Transverse colon (tissue), 4 donors: ENCODE measurements at regions not wholly inside any gene's neighbourhood (a gene's known extent, or its start where the extent isn't known, plus 50 kb on each side); places are given as distances from the start of the nearest gene placed in this dataset.

ENCODE experiments used
- DNase-seq: peaks from one replicate; pipeline ENCODE4 v3.0.0-alpha.2; 2019
- H3K27ac ChIP-seq, 4 donors: fragments of 200-600 bp; sonication (generic); 2 replicates each; pipeline ENCODE4 v1.5.1; 2016 to 2018; ENCODE audit warnings: inconsistent platforms in 4 of 4
- H3K27me3 ChIP-seq: fragments of 200-600 bp; sonication (generic); 2 replicates; pipeline ENCODE4 v1.5.1; 2017; ENCODE audit warnings: inconsistent platforms
- H3K36me3 ChIP-seq, 4 donors: fragments of 200-600 bp; sonication (generic); 2 replicates each; pipeline ENCODE4 v1.5.1; 2017 to 2019; ENCODE audit warnings: inconsistent platforms in 4 of 4
- H3K4me1 ChIP-seq, 4 donors: fragments of 200-600 bp; sonication (generic); 2 replicates each; pipeline ENCODE4 v1.5.1; 2017 to 2020; ENCODE audit warnings: inconsistent platforms in 4 of 4
- H3K4me3 ChIP-seq, 4 donors: fragments of 200-600 bp; sonication (generic); 1 replicate in 1 of 4; 2 replicates in 3 of 4; pipeline versions ENCODE4 v1.5.1 to v1.6.1; 2017 to 2019; ENCODE audit warnings: inconsistent platforms in 4 of 4
- H3K9me3 ChIP-seq, 2 donors: fragments of 200-600 bp; sonication (generic); 2 replicates each; pipeline ENCODE4 v1.5.1; 2017 to 2019; ENCODE audit warnings: inconsistent platforms in 2 of 2
- EP300 ChIP-seq: sonication (generic); formaldehyde crosslinking; IDR thresholded peaks from one replicate; pipeline ENCODE4 v1.6.1; 2017; ENCODE audit warnings: antibody characterized with exemption, low read depth
- POLR2A ChIP-seq: fragments of 450-650 bp; IDR thresholded peaks from one replicate; pipeline ENCODE4 v1.6.1; 2016; ENCODE audit warnings: antibody characterized with exemption, mild to moderate bottlenecking, moderate library complexity
- POLR2AphosphoS5 ChIP-seq, 3 donors: sonication (generic); formaldehyde crosslinking; IDR thresholded peaks; one replicate each; pipeline ENCODE4 v1.6.1; 2016; ENCODE audit warnings: antibody characterized with exemption in 3 of 3
- WGBS, 2 donors: methylation state at CpG; one replicate each; pipeline ENCODE4 v1.1.5; 2018; ENCODE audit warnings: low coverage in 1 of 2; 5-methylcytosine and 5-hydroxymethylcytosine counted together
- in situ Hi-C, 4 donors: fragments of 200-750 bp; cut with MboI; loops; one replicate each; pipeline versions ENCODE4 v1.15.0 to v1.15.1; 2017; ENCODE audit warnings: low sequenced_read_pairs in 3 of 4, low pct_ligation_motif_present in 1 of 4, low pct_unique_long_range_greater_than_20kb in 1 of 4
- intact Hi-C: fragments of 100-400 bp; cut with DNase I; formaldehyde crosslinking; loops from one replicate; pipeline ENCODE4 v1.15.1; 2023; ENCODE audit warnings: low total_unique reads
- TF ChIP-seq, protein P1 (sequence below), 5 experiments: fragments of 200-600 bp in 3 of 5; fragments of 450-650 bp in 2 of 5; sonication (generic) in 3 of 5; IDR thresholded peaks; 1 replicate in 2 of 5; 2 replicates in 3 of 5; pipeline ENCODE4 v1.5.1; 2016 to 2017; ENCODE audit warnings: antibody characterized with exemption in 5 of 5, inconsistent platforms in 3 of 5, mild to moderate bottlenecking in 2 of 5, moderate library complexity in 1 of 5

DNA sequence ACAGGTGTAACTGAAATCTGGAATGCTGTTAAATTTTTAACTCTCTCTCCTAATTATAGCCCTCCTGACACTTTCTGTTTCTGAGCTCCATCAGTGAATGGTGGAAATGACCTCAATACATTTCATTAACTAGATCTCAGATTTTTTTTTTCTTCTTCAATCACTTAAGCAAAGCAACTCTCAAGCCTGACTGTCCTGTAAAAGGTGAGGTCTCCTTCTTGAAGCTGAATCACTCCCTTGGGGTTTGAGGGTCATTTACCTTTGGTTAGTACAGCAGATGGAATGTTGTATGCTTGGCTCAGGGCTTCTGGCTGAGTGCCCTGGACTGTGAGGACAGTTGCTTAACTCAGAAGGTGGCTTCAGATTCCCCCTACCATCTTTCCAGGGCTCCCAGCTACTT is 518.7 kb downstream of the PTPRC start:
- no peak for TF ChIP-seq POLR2AphosphoS5 (IDR thresholded peaks at IDR 0.05)
- no peak for TF ChIP-seq EP300
- no peak for TF ChIP-seq POLR2A
- Histone ChIP-seq H3K27me3 (no peaks in the 10 kb centered on the region), H3K4me3 (no peak overlapping the region), H3K9me3 (no peaks in the 10 kb centered on the region), H3K36me3 (no peaks in the 10 kb centered on the region), H3K27ac (no peak overlapping the region), H3K4me1 (no peaks in the 10 kb centered on the region)
- no peak for DNase-seq
- intact Hi-C loops (no loop called here), in situ Hi-C loops (no loop called here)

DNA sequence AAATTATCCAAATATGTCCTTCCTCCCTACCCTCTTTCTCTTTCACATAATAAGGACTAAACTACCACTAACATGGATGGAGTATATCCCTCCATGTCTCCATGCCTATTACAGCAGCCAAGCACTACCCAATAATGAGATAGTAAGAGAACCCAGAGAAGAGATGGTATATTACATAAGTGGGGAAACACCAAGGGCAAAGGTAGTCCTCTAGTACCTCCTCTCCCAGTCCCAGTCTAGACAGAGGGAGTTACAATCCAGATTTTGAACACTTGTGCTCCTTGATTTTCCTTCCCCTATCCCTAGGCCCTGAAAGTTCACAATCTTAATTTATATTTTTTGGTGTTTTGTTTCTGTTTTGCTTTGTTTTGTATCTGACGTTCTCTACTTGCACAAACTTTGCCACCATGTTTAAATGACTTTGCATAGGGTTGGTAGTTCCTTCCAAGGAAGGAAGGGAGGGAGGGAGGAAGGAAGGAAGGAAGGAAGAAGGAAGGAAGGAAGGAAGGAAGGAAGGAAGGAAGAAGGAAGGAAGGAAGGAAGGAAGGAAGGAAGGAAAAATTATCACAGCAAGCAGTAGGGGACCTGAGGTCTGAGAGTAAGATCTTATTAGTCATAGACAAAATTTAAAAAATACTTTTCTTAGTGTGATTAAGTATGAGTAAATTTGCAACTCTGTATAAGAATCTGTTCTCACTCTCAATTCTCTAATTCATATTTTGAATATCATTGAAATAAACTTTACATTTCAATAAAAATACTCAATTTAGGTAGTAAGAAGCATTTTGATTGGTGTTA is 521.9 kb downstream of the PTPRC start:
- TF ChIP-seq, protein P1, sequence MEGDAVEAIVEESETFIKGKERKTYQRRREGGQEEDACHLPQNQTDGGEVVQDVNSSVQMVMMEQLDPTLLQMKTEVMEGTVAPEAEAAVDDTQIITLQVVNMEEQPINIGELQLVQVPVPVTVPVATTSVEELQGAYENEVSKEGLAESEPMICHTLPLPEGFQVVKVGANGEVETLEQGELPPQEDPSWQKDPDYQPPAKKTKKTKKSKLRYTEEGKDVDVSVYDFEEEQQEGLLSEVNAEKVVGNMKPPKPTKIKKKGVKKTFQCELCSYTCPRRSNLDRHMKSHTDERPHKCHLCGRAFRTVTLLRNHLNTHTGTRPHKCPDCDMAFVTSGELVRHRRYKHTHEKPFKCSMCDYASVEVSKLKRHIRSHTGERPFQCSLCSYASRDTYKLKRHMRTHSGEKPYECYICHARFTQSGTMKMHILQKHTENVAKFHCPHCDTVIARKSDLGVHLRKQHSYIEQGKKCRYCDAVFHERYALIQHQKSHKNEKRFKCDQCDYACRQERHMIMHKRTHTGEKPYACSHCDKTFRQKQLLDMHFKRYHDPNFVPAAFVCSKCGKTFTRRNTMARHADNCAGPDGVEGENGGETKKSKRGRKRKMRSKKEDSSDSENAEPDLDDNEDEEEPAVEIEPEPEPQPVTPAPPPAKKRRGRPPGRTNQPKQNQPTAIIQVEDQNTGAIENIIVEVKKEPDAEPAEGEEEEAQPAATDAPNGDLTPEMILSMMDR (IDR thresholded peaks at IDR 0.05) = no peak
- TF ChIP-seq EP300 (no peak), POLR2AphosphoS5 (IDR thresholded peaks at IDR 0.05) (no peak), POLR2A (no peak)
- H3K36me3 ChIP-seq = no peaks in the 10 kb centered on the region
- H3K27ac ChIP-seq = no peak overlapping the region
- intact Hi-C loops (no loop called here), in situ Hi-C loops (no loop called here)
- H3K9me3 ChIP-seq = no peaks in the 10 kb centered on the region
- DNase-seq = no peak
- no peaks in the 10 kb centered on the region for H3K27me3 ChIP-seq
- H3K4me1 ChIP-seq = no peaks in the 10 kb centered on the region
- 64 to 80% methylated on average over 1 of the region's 1 CpG for WGBS, 2 donors
- no peak overlapping the region for H3K4me3 ChIP-seq

DNA sequence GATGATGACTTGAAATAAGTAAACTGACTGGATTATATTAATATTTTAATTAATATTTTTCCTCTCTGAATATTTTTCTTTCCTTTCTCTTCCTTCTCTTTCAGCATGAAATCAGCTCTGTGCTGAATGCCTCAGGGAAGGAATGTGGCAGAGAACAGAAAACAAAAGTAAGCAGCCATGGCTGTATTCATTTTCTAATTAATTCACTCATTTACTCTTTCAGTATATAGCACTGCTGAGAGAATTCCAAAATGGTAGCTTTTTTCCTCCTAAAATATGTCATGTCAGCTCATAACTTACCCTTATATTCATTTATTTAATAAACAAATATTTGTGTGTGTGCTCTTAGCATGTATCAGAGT is 522.5 kb downstream of the PTPRC start:
- Histone ChIP-seq H3K4me1 (no peaks in the 10 kb centered on the region), H3K4me3 (no peak overlapping the region), H3K9me3 (no peaks in the 10 kb centered on the region), H3K27ac (no peak overlapping the region), H3K36me3 (no peaks in the 10 kb centered on the region), H3K27me3 (no peaks in the 10 kb centered on the region)
- TF ChIP-seq, protein P1 (IDR thresholded peaks at IDR 0.05) = no peak
- TF ChIP-seq POLR2A (no peak), EP300 (no peak), POLR2AphosphoS5 (IDR thresholded peaks at IDR 0.05) (no peak)
- in situ Hi-C loops = no loop called here
- intact Hi-C loops = no loop called here
- DNase-seq = no peak

DNA sequence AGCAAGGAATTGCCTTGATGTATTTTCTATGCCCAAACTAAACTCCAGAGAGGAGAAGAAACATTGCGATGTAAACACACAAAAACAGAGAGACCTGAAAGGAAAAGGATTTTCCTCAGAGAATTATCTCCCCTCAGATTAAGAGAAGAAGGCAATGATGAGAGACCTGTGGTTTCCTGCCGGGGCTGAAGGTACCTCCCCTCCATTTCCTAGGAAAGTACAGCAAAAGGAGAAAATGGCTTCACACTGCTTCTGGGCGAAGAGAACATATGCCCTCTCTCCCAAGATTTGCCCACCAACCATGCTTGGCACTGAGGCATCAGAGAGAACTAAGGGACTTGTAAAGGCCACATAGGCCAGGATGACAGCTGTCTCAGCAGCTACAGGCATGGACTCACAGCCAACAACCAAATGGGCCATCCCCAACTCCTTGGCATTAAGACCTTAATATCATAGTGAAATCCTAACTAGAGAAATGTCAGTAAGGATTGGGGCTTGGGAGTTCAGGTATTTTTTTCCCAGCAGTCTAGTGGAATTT is 523.0 kb downstream of the PTPRC start:
- H3K9me3 ChIP-seq = no peaks in the 10 kb centered on the region
- 75 to 89% methylated on average over 2 to 3 of the region's 3 CpGs for WGBS, 2 donors

More for the DNA sequence above, 523.0 kb downstream of the PTPRC start:
- in situ Hi-C loops (no loop called here), intact Hi-C loops (no loop called here)
- H3K4me1 ChIP-seq = no peaks in the 10 kb centered on the region
- no peak for DNase-seq
- H3K36me3 ChIP-seq = no peaks in the 10 kb centered on the region
- no peaks in the 10 kb centered on the region for H3K27me3 ChIP-seq
- no peak for TF ChIP-seq POLR2A
- TF ChIP-seq, protein P1 (IDR thresholded peaks at IDR 0.05) = no peak
- TF ChIP-seq POLR2AphosphoS5 (IDR thresholded peaks at IDR 0.05) = no peak
- TF ChIP-seq EP300 = no peak
- H3K27ac ChIP-seq = no peak overlapping the region
- H3K4me3 ChIP-seq = no peak overlapping the region
